H9 (cell line): ENCODE measurements at regions not wholly inside any gene's neighbourhood (a gene's known extent, or its start where the extent isn't known, plus 50 kb on each side); places are given as distances from the start of the nearest gene placed in this dataset.

Source experiments
- DNase-seq: peaks from one replicate; pipeline ENCODE4 v3.0.0-alpha.2; 2017
- H2AFZ ChIP-seq: one replicate; pipeline ENCODE4 v1.6.1; 2013; ENCODE audit warnings: mild to moderate bottlenecking, low read length, control low read depth, moderate library complexity
- H2AK5ac ChIP-seq: 2 replicates; pipeline ENCODE4 v1.6.1; 2013; ENCODE audit warnings: low read length, control low read depth, mixed read lengths; ENCODE audit not compliant: insufficient read length
- H2BK120ac ChIP-seq: one replicate; pipeline ENCODE4 v1.6.1; 2013; ENCODE audit warnings: low read depth, mild to moderate bottlenecking, low read length, control low read depth, inconsistent platforms; ENCODE audit not compliant: poor library complexity, severe bottlenecking
- H2BK12ac ChIP-seq: 2 replicates; pipeline ENCODE4 v1.6.1; 2013; ENCODE audit warnings: low read length, control low read depth, mixed read lengths, low read depth; ENCODE audit not compliant: insufficient read length
- H2BK15ac ChIP-seq: 2 replicates; pipeline ENCODE4 v1.6.1; 2013; ENCODE audit warnings: low read depth, low read length, control low read depth
- H2BK20ac ChIP-seq: one replicate; pipeline ENCODE4 v1.6.1; 2013; ENCODE audit warnings: low read depth, mild to moderate bottlenecking, low read length, control low read depth, inconsistent platforms; ENCODE audit not compliant: poor library complexity, severe bottlenecking
- H2BK5ac ChIP-seq: 2 replicates; pipeline ENCODE4 v1.6.1; 2013; ENCODE audit warnings: low read length, control low read depth, mixed read lengths; ENCODE audit not compliant: insufficient read length
- H3K14ac ChIP-seq: 2 replicates; pipeline ENCODE4 v1.6.1; 2013; ENCODE audit warnings: low read length, control low read depth; ENCODE audit not compliant: insufficient read depth
- H3K18ac ChIP-seq: 2 replicates; pipeline ENCODE4 v1.6.1; 2013; ENCODE audit warnings: low read depth, mild to moderate bottlenecking, mixed read lengths, low read length, control low read depth; ENCODE audit not compliant: insufficient read length
- H3K23ac ChIP-seq: 2 replicates; pipeline ENCODE4 v1.6.1; 2013; ENCODE audit warnings: low read length, control low read depth, mixed read lengths, low read depth; ENCODE audit not compliant: insufficient read length
- H3K23me2 ChIP-seq: 2 replicates; pipeline ENCODE4 v1.6.1; 2013; ENCODE audit warnings: low read depth, mild to moderate bottlenecking, mixed read lengths, low read length, control low read depth; ENCODE audit not compliant: insufficient read length, poor library complexity, severe bottlenecking
- H3K27ac ChIP-seq: 2 replicates; pipeline ENCODE4 v1.5.1; 2013; ENCODE audit warnings: low read length, control low read depth, mixed read lengths, low read depth; ENCODE audit not compliant: insufficient read length
- H3K27me3 ChIP-seq: 2 replicates; pipeline ENCODE4 v1.6.1; 2013; ENCODE audit warnings: low read length, control low read depth, inconsistent platforms; ENCODE audit not compliant: insufficient read depth
- H3K4ac ChIP-seq: 2 replicates; pipeline ENCODE4 v1.6.1; 2013; ENCODE audit warnings: low read depth, mild to moderate bottlenecking, control low read depth, inconsistent platforms, low read length, moderate library complexity
- H3K4me1 ChIP-seq: 2 replicates; pipeline ENCODE4 v1.6.1; 2013; ENCODE audit warnings: low read length, control low read depth, inconsistent platforms; ENCODE audit not compliant: insufficient read depth
- H3K4me2 ChIP-seq: 2 replicates; pipeline ENCODE4 v1.6.1; 2013; ENCODE audit warnings: low read length, control low read depth, mixed read lengths; ENCODE audit not compliant: insufficient read length, insufficient read depth
- H3K56ac ChIP-seq: 2 replicates; pipeline ENCODE4 v1.6.1; 2013; ENCODE audit warnings: low read depth, mild to moderate bottlenecking, mixed read lengths, low read length, control low read depth; ENCODE audit not compliant: insufficient read length
- H3K79me1 ChIP-seq: 2 replicates; pipeline ENCODE4 v1.6.1; 2013; ENCODE audit warnings: low read depth, mild to moderate bottlenecking, moderate library complexity, low read length, control low read depth, inconsistent platforms; ENCODE audit not compliant: insufficient read depth, poor library complexity, severe bottlenecking
- H3K79me2 ChIP-seq: 2 replicates; pipeline ENCODE4 v1.6.1; 2013; ENCODE audit warnings: low read length, control low read depth, inconsistent platforms; ENCODE audit not compliant: insufficient read depth
- H3K9ac ChIP-seq: 2 replicates; pipeline ENCODE4 v1.6.1; 2013; ENCODE audit warnings: low read length, control low read depth, mixed read lengths; ENCODE audit not compliant: insufficient read length; ENCODE audit errors: extremely low read depth
- H3K9me3 ChIP-seq: one replicate; pipeline ENCODE4 v1.6.1; 2013; ENCODE audit warnings: low read depth, low read length, inconsistent platforms; ENCODE audit not compliant: control insufficient read depth
- H3T11ph ChIP-seq: one replicate; pipeline ENCODE4 v1.6.1; 2013; ENCODE audit warnings: mild to moderate bottlenecking, low read length, control low read depth, inconsistent platforms
- H4K20me1 ChIP-seq: one replicate; pipeline ENCODE4 v1.6.1; 2013; ENCODE audit not compliant: control insufficient read depth, insufficient read length, insufficient read depth
- H4K5ac ChIP-seq: 2 replicates; pipeline ENCODE4 v1.6.1; 2013; ENCODE audit warnings: low read depth, mild to moderate bottlenecking, mixed read lengths, low read length, control low read depth; ENCODE audit not compliant: insufficient read length
- H4K8ac ChIP-seq: replicated peaks from 2 replicates; pipeline ENCODE4 v1.6.1; 2013; ENCODE audit warnings: low read length, control low read depth, mixed read lengths, low read depth; ENCODE audit not compliant: insufficient read length
- H4K91ac ChIP-seq: 2 replicates; pipeline ENCODE4 v1.6.1; 2013; ENCODE audit warnings: low read depth, mild to moderate bottlenecking, moderate library complexity, mixed read lengths, low read length, control low read depth; ENCODE audit not compliant: insufficient read length
- H3K27ac Mint-ChIP-seq, 3 experiments: 2 replicates in 2 of 3; 3 replicates in 1 of 3; pipeline ENCODE4 v1.8.0; 2020 to 2021; ENCODE audit warnings: mixed read lengths in 3 of 3, mild to moderate bottlenecking in 1 of 3, moderate library complexity in 1 of 3
- H3K27me3 Mint-ChIP-seq: 2 replicates; pipeline ENCODE4 v1.8.0; 2021; ENCODE audit warnings: low read depth, mild to moderate bottlenecking, moderate library complexity, mixed read lengths
- H3K36me3 Mint-ChIP-seq, 3 experiments: 2 replicates in 2 of 3; 3 replicates in 1 of 3; pipeline ENCODE4 v1.8.0; 2020 to 2021; ENCODE audit warnings: low read depth in 3 of 3, mixed read lengths in 3 of 3; ENCODE audit not compliant: insufficient read depth in 1 of 3
- H3K4me1 Mint-ChIP-seq, 2 experiments: 2 replicates each; pipeline ENCODE4 v1.8.0; 2020; ENCODE audit warnings: mixed read lengths in 2 of 2
- H3K4me3 Mint-ChIP-seq, 2 experiments: 2 replicates in 1 of 2; 3 replicates in 1 of 2; pipeline ENCODE4 v1.8.0; 2020 to 2021; ENCODE audit warnings: mild to moderate bottlenecking in 2 of 2, mixed read lengths in 2 of 2, moderate library complexity in 1 of 2
- H3K9me3 Mint-ChIP-seq, 2 experiments: 2 replicates in 1 of 2; 3 replicates in 1 of 2; pipeline ENCODE4 v1.8.0; 2020; ENCODE audit warnings: mild to moderate bottlenecking in 2 of 2, mixed read lengths in 2 of 2, moderate library complexity in 1 of 2
- WGBS: extraction: QIAGEN DNeasy Blood & Tissue Kit; methylation state at CpG from one replicate; pipeline ENCODE4 v1.1.7; 2013; ENCODE audit warnings: missing lambda C conversion rate, low lambda C conversion rate, mixed read lengths; ENCODE audit not compliant: insufficient read length; ENCODE audit errors: extremely low coverage; 5-methylcytosine and 5-hydroxymethylcytosine counted together
- TF ChIP-seq, protein P1 (sequence below): fragments of 200-600 bp; sonication (generic); conservative IDR thresholded peaks from 3 replicates; pipeline ENCODE4 v1.8.0; 2021; ENCODE audit warnings: antibody characterized with exemption, mild to moderate bottlenecking

DNA sequence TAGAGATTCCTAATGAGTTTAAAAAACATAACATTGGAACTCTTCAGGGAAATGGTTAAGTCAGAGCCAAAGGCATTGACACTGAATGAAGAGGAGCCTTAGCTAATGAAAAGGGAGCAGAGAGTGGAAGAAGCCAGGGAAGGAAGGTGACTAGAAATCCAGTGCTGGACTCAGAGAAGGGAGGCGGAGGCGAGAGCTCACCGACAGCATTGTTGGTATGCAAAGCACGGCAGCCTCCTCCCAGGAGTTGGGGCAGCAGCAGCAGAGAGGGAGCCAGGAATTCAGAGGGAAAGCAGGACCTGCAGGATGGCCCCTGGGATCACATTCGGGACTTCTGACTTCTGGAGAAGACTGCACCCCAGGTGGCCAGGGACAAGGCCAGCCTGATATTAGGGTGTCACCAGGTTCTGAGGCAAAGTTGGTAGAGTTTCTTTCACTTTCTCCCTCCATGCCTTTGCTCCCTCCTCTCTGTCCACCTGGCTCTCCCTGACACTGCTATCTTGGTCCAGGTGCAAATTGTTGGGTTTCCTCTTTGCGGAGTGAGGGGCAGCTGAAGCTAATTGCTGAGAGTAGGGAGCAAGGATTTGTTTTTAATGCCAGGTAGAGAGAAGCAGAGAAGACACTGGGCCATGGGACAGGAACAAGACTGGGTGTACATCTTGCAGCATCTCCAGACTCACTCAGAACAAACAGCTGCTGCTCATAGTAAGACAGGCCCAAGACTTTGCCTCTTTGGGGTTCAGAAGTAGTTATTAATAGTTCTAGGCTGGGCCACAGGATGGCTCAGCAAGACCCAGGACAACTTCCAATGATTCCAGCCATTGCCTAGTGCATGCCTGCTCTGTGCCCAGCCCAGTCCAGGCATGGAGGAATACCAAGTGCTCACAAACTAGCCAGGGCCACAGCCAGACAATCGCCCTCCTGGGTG lies 157.9 kb downstream of the TLE3 start:
- no peaks in the 10 kb centered on the region for H3K23me2 ChIP-seq
- no peak overlapping the region for H2AFZ ChIP-seq
- H4K8ac ChIP-seq: no peak overlapping the region
- peaks cover 3% of the 10 kb centered on the region for H3K27me3 Mint-ChIP-seq
- WGBS: no CpG with 5 or more reads among the region's 7 CpGs
- no peak overlapping the region for H4K91ac ChIP-seq
- no peak overlapping the region for H2BK12ac ChIP-seq
- H3K9ac ChIP-seq: no peak overlapping the region
- H2BK20ac ChIP-seq: no peak overlapping the region
- peaks cover 0 to 11% (median 0%) of the 10 kb centered on the region in 3 experiments; a peak in 3 of 7 replicates for H3K36me3 Mint-ChIP-seq
- H3K9me3 Mint-ChIP-seq: no peaks in the 10 kb centered on the region; a peak in 1 of 5 replicates
- H3K4ac ChIP-seq: no peak overlapping the region
- H3K27ac Mint-ChIP-seq: peak overlapping the region in 1 of 3 experiments; percentile 40; a peak in 3 of 7 replicates
- peaks cover 13 to 33% of the 10 kb centered on the region in 2 experiments for H3K4me1 Mint-ChIP-seq
- H2AK5ac ChIP-seq: no peak overlapping the region
- H3K27ac ChIP-seq: no peak overlapping the region
- no peaks in the 10 kb centered on the region for H3K27me3 ChIP-seq
- H3K56ac ChIP-seq: no peak overlapping the region
- DNase-seq: peak; percentile 83
- H3K14ac ChIP-seq: no peak overlapping the region
- no peak overlapping the region for H4K5ac ChIP-seq
- H3T11ph ChIP-seq: no peak overlapping the region
- peak overlapping the region in 1 of 2 experiments; percentile 43; a peak in 1 of 5 replicates for H3K4me3 Mint-ChIP-seq
- H2BK120ac ChIP-seq: no peak overlapping the region
- no peaks in the 10 kb centered on the region for H3K79me1 ChIP-seq
- H3K9me3 ChIP-seq: peaks cover 2% of the 10 kb centered on the region
- no peak overlapping the region for H3K18ac ChIP-seq
- H3K4me2 ChIP-seq: no peak overlapping the region
- H3K23ac ChIP-seq: no peak overlapping the region
- no peaks in the 10 kb centered on the region for H3K4me1 ChIP-seq
- TF ChIP-seq, protein P1, sequence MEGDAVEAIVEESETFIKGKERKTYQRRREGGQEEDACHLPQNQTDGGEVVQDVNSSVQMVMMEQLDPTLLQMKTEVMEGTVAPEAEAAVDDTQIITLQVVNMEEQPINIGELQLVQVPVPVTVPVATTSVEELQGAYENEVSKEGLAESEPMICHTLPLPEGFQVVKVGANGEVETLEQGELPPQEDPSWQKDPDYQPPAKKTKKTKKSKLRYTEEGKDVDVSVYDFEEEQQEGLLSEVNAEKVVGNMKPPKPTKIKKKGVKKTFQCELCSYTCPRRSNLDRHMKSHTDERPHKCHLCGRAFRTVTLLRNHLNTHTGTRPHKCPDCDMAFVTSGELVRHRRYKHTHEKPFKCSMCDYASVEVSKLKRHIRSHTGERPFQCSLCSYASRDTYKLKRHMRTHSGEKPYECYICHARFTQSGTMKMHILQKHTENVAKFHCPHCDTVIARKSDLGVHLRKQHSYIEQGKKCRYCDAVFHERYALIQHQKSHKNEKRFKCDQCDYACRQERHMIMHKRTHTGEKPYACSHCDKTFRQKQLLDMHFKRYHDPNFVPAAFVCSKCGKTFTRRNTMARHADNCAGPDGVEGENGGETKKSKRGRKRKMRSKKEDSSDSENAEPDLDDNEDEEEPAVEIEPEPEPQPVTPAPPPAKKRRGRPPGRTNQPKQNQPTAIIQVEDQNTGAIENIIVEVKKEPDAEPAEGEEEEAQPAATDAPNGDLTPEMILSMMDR: no peak
- H2BK5ac ChIP-seq: no peak overlapping the region
- H4K20me1 ChIP-seq: no peaks in the 10 kb centered on the region
- no peaks in the 10 kb centered on the region for H3K79me2 ChIP-seq
- H2BK15ac ChIP-seq: no peak overlapping the region
